C1 segment of cervical spinal cord (tissue), 14 donors: ENCODE measurements at regions not wholly inside any gene's neighbourhood (a gene's known extent, or its start where the extent isn't known, plus 50 kb on each side); places are given as distances from the start of the nearest gene placed in this dataset.
A peak's percentile ranks its signal among the peaks of the same experiment; 100 is the strongest.

Experiments used
- DNase-seq, 14 donors: peaks; one replicate each; lab custom pipeline; 2025; lab: John Stamatoyannopoulos, UW

DNA sequence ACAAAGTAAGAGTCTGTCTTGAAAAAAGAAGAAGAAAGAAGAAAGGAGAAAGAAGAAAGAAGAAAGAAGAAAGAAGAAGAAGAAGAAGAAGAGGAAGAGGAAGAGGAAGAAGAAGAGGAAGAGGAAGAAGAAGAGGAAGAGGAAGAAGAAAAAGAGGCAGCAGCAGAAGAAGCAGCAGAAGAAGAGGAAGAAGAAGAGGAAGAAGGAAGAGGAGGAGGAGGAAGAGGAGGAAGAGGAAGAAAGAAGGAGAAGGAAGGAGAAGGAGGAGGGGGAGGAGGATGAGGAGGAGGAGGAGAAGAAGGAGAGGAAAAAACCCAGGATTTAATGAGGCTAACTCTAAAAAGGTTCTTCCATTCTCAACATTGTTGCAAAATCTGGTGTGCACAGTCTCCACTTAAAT, 95.4 kb upstream of the PDE10A start:
- no peak for DNase-seq

DNA sequence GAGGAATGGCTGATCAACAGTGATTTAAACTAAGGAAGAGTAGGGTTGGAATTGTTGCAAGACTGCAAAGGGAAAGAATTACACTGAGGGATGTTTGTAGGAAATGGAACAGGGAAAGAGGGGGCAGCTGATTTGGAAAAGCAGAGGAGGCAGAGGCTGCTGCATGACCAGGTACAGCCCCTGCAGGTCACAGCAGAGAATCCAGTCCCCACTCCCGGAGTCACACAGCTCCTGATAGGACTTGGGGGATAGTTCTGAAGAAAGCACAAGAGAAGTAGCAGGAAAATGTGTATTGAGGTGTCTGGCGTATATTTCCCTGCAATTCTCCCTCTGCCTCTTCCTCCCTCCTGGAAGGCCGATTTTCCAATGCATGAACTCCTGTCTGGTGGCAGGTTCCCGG, 92.5 kb upstream of the PDE10A start:
- DNase-seq = no peak

DNA sequence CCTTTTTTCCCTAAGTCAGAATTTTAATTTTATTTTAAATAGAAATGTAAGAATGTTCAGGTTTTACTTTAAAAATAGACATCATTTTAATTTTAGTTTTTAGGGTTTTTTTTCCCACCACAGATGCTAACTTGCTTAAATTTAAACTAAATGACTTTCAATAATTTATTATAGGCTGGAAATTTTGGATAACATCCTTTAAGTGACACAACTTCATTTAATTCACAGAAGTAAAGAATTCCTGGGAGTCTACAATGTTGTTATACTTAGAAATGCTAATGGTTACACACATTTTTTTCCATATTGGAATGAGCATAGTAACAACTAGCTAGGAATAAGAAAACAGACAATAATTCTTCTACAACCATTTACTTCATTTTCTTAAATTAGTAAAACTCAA, 90.5 kb upstream of the PDE10A start:
- no peak for DNase-seq

DNA sequence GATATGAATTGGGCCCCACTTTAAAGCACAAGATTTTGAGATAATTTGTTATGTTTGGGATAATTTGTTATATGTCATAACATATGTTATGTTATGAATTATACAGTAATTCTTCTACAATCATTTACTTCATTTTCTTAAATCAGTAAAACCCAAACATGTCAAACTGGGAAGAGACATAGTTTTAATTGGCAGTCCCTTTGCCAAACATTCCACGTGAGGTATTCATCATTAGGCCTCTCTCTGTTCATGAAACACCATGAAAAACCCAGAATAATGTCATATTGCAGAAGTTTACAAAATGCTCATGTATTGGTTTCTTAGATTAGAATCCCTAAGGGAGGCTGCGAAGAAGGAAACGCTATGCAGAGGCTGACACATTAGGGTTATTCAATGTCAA, 89.4 kb upstream of the PDE10A start:
- no peak for DNase-seq

DNA sequence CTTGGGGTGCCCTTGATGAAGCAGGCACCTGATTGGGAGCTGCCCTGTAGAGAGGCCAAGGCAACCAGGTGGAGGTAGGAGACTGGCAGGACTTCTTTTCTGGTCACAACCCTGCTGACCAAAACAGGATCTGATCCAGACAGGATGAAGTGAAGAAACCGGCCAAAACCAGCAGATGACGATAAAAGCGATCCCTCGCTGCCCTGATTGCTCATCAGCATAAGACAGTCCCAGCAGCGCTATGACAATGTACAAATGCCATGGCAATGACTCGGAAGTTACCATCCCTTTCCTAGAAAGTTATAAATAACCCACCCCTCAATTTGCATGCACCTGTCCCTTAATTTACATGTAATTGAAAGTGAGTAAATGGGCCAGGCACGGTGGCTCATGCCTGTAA, 88.4 kb upstream of the PDE10A start:
- DNase-seq = no peak

DNA sequence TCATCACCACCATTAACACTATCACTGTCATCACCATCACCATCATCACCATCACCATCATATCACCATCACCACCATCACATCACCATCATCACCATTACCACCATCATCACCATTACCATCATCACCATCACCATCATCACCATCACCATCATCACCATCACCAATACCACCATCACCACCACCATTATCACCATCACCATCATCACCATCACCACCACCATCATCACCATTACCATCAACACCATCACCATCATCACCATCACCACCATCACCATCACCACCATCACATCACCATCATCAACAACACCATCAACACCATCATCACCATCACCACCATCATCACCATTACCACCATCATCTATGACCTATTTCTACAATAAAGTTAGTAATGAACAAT, 86.1 kb upstream of the PDE10A start:
- no peak for DNase-seq

DNA sequence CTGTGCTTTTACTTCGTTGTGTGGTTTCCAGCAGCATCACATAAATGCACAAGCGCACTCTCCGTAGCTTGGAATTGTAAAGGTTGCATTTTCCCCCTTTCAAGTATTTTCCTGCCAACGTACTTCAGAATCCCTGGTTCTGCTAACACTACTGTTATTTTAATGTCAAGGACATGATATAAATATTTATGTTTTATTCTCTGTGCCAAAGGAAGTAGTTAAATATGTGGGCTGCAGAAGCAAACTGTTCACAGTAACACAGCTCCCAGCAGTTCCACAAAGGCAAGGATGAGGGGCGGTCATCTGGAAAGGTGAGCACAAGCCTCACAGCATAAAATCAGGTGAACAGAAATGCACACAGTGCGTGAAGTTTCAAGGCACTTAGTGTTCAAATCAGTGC, 85.3 kb upstream of the PDE10A start:
- no peak for DNase-seq

DNA sequence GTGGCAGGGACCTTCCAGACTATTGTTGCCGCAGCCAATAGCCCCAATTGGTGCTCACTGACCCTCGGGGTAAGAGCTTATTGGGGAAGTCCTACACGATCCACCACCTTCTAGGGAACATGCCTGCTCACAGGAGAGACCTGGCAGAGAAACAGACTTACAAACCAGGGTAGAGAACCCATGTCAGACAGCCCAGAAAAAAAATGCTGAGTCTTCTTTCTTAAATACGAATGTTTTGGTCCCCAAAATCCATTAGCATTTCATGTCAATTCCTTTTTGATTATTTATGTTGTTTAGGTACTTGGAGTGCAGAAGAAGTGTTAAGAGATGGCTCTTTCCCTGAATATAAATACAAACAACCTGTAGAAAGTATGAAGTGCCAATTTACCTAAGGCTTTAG, 84.9 kb upstream of the PDE10A start:
- no peak for DNase-seq

DNA sequence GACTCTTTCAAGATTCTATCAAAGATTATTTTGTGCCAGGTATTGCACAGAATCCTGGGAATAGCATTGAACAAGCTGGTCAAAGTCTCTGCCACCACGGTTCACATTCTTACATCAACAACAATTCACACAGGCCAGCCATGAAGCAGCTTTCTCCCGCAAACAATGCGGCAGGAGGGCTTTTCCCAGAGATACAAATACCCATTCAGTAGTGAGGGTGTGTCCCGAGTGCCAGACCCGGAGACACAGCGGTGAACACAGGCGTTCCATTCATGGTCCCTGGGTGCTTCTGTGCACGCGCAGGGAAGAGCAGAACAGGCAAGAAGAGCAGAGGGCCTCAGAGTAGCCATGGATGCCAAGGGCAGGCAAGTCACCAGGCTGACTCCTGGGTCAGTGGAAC, 83.3 kb upstream of the PDE10A start:
- peak in 5 of 14 donors; percentile 4 to 28 (median 7) for DNase-seq

DNA sequence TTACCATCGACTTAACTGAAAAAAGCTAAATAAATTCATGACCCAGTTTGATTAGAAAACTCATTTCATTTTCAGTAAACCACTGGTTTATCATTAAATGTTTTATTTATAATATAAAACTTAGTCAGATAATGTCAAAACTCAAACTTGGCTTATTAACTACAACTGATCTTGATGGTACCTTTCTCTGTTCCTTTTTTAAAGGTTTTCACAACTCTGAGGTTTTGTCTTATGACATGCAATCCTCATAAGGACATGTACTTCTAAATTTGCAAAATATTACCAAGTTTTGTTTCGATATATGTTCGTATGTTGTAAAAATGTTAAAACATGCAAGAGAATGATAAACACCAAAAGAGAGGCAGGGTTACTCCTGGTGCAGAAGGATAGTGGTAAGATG, 82.5 kb upstream of the PDE10A start:
- DNase-seq = no peak

DNA sequence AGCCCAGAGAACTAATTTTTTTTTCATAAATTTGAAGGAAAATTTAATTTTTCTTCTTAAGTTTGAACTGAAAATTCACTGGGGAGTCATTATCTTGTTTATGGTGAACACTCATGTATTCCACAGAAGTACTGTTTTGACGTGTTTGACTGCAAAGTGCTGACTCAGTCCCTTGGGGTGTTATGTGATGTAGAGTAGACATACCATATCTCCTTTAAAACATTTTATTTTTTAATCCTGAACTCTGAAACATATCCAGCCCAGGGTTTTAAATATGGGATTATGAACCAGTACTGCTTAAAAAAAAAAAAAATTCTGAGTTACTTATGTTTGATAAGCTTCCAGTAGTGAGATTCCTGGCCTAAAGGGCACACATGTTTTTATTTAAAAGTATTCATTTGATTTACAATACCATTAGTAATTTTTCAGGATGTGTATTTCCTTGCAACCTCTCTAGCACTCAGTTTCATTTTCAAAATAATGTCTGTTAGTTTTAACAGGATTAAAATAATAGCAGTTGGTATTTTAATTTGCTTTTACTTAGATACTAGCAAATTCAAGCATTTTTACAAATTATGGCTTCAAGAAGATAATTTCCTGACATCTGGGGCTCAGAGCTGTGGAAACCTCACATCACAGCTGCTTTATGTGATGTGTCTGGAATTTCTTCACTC, 81.7 kb upstream of the PDE10A start:
- no peak for DNase-seq

DNA sequence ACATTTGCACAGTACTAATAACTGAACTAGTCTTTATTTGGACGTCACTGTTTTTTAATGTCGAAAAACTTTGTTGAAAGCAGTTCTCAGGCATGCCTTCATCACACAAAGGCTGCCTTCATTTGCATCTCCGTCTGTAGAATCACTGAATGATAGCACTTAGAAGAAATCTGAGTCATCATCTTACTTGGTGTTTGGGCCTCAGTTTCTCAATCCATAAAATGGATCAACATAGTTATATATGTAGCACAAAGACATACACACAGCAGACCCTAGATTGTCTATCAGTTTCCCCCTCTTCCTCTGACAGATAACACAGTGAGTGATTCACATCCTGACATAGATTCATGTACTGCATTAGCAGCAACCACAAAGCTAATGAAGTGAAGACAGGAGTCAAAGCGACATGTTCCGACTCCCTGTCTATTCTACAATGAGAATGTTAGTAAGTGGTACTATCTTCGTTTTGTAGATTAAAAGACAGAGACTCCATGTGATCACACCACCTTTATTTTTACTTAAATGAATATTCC, 80.4 kb upstream of the PDE10A start:
- no peak for DNase-seq

DNA sequence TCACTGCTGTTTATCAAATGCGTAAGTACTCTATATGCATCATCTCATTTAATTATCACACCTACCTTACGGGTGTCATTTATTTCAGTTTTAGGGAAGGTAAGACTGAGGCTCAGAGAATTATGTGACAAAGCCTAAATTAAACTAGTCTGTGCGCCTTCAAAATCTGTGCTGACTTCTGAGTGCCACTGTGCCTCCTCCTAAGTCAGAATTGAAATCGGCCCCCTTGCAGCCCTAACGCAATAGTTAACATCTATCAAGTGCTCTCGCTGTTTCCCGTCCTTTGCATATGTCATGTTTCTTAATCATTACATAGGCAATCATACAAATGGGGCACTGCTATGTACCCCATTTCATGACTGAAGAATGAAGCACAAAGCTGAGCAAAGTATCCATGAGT, 79.0 kb upstream of the PDE10A start:
- DNase-seq = no peak

DNA sequence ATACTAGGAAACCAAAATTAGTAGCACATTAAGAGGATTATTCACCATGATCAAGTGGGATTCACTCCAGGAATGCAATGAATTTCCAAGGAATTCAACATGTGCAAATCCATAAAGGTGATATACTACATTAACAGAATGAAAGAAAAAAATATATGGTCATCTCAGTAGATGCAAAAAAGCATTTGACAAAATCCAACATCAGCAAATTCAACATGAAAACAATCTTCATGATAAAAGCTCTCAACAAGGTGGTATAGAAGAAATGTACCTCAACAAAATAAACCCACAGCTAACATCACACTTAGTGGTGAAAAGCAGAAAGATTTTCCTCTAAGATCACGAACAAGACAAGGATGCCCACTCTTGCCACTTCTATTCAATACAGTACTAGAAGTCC, 74.4 kb upstream of the PDE10A start:
- no peak for DNase-seq

DNA sequence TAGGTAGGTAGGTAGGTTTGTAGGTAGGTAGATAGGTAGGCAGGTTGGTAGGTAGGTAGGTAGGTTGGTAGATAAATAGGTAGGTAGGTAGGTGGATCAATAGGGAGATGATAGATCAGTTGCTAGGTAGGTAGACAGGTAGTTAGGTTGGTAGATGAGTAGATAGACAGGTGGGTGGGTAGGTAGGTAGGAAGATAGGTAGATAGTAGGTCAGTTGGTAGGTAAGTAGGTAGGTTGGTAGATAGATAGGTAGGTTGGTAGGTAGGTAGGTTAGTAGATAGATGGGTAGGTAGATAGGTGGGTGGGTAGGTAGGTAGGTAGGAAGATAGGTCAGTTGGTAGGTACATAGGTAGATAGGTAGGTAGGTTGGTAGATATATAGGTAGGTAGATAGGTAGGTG, 72.0 kb upstream of the PDE10A start:
- no peak for DNase-seq

DNA sequence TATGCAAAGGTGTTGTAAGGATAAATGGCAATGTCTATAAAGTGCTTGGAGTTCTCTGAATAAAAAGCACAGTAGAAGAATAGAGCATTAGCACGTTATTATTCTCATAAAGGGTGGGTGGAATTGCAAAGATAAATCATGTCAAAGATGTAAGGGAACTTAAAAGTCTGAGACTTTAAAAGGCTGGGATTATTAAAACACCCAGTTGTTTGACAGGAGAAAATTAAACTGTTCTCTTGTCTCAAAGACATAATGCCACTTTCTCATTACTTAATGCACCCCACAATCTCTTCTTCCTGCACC, 70.4 kb upstream of the PDE10A start:
- no peak for DNase-seq

DNA sequence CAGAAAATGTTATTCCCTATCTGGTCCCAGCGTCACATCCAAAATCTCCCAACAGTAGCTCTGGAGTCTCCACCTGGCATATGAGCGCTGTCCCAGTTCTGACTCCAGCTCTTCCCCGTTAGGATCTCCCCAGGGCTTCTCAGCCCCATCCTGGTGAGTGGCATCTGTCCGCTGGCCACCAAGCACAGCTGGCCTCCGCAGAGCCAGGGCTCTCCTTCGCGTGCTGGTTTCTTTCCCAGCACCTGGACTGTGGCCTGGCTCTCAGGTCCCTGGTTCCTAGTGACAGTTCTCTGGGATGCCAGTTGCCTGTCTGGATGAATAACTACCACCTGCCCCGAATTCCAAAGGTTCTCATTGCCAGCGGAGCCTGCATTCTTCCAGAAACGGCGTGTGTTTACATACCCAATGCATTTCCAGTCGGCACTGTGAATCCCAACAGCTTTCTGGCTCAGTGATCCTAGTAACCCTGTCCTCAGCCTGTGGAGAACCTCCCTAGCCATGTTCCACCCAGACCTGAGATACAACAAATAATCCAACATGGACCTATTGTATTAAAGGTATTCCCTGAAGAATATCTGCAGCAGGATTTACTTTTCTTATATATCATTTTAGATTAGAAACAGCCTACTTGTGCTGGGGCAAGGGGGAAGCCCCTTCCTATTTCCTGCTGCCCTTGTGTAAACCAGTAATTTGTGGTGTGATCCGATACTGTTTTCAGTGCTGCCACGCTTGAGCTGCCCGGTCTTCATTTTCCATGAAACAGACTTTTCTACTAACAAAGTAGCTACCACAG, 69.9 kb upstream of the PDE10A start:
- no peak for DNase-seq

DNA sequence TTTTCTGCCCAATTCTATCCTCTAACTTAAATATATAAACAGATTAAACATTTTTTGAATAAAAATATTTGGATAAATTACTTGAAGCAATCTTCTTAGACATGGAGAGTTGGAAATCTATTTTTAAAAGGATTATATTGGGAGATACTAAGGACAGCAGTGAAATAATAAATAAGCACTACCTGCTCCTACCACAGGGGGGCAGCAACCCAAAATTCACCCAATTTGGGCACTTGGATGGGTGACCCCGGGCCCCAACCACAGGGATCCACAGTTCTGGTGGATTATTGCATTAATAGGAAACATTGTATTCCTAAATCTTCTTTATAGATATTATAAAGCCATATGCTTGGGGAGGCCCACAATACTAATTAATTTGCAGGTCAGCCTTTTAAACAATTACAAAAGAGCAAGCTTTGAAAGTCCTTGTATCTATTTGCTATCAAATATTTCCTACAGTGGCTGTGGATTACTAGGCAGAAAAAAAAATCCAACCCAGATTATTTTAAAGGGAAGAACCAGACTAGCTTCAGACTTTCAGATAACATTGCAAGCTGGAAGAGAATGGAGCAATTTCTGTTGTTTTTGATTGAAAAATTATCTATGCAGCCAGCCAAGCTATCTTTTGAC, 66.4 kb upstream of the PDE10A start:
- DNase-seq = peak in 2 of 14 donors; percentile 1 to 8

DNA sequence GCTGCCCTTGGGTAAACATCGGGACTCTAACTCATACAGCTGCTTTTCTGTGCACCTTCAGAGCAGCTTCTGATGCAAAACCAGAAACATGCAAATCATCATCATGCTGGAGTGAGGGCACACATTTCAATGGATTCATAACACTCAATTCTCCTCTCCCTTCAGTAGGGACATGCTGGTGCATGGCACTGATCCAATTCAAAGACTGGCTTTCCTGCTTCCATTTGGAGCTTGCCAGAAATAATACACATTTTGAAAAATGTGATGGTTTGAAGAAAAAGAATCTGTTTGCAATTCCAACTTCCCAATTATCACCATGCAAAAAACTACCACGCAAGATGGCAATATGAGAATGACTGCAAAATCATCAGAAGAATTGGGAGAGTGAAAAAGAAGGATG, 65.2 kb upstream of the PDE10A start:
- DNase-seq = peak in 1 of 14 donors; percentile 41

DNA sequence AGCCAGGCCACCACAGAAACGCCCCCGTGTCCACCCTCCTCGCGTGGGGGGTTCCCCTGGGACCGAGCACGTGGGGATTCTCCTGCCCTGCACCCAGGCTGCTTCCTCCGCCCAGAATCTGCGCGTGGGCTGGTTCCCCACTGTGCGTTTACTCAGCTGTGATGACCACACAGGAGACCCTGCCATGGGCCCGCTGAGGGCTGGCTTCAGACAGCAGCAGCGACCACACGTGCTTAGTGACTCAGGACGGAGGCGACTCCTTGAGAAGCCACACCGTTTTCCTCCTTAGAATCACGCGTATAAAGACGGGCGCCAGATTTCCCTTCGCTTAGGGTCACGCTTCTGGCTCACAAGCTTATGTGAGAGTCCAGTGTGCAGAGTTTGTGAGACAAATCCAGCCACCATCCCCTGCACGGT, 63.9 kb upstream of the PDE10A start:
- no peak for DNase-seq

DNA sequence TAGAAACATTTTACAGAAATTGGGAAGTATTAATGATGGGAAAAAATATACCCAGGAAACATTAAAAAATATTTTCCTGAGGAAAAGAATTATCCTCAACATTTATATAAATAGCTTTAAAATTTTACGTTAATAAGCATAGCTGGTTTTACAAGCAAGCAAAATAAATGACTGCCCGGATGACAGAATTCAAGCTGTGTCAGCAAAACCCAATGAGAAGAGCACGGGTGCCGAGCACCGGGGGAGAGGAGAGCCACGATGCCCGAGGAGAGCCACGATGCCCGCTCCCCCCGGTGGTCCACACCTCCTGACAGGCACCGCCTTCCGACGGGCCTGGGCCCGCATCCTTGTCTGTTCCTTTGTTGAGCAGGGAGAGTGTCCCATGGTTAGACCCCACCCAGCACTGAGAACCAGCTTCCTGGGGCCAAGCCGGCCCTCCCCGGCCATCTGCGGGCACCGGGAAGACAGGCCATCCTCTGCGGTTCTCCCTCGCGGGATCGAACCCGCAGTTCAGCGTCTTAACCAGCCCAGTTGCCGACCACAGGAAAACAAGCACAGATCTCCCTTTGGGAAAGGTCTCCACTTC, 63.3 kb upstream of the PDE10A start:
- DNase-seq = no peak

DNA sequence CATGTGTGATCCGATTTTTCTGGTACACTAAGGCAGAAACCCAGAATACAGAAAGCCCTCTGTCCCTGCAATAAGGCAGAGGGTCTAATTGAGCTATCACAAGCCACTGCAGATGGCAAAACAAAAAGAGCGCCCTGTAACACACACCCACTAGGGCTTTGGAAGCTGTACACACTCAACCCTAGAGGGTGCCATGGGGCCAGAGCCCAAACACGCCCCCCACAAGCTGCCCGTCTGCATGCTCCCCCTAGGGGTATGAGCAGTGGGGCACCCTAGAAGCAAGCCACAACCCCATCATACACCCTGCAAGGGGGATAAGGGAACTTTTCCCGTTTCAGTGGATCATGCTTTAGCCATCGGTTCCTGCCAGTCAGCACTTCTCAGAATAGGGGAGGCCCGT, 62.2 kb upstream of the PDE10A start:
- no peak for DNase-seq

DNA sequence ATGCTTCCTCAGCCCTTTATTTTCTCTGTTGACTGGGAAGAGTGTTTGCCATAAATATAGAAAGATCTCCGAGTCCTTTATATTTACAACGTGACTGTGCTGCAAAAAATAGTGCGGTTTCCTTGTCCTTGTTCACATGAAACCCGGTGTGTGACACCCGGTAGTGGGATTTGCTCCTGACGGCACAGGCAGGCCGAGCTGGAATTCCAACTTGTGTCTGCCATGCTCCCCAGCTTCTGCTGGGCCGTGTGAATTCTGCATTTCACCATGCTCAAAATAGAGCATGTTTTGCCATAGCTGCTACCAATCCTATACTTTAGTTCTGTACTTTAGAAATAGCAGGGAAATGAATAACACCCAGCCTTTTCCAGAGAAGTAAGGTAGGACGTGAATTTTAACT, 60.3 kb upstream of the PDE10A start:
- no peak for DNase-seq
